Keratinocyte (primary cell): ENCODE measurements at regions not wholly inside any gene's neighbourhood (a gene's known extent, or its start where the extent isn't known, plus 50 kb on each side); places are given as distances from the start of the nearest gene placed in this dataset.

Source experiments
- DNase-seq: peaks from one replicate; pipeline ENCODE4 v3.0.0-alpha.2; 2011; ENCODE audit warnings: low read depth, missing footprints, low spot score
- FAIRE-seq: peaks from 2 replicates; lab custom pipeline; 2011; peaks lifted over from hg19 to GRCh38; lab: Jason Lieb, UNC
- H2AFZ ChIP-seq: 2 replicates; pipeline ENCODE4 v1.6.0; 2012; ENCODE audit warnings: low read length, control low read depth, inconsistent platforms; ENCODE audit not compliant: control insufficient read depth
- H3K27ac ChIP-seq: 2 replicates; pipeline ENCODE4 v1.5.1; 2011; ENCODE audit warnings: low read length; ENCODE audit not compliant: control insufficient read depth, insufficient read depth
- H3K27me3 ChIP-seq: 3 replicates; pipeline ENCODE4 v1.6.0; 2011; ENCODE audit warnings: low read length; ENCODE audit not compliant: control insufficient read depth, insufficient read depth; ENCODE audit errors: extremely low read depth
- H3K36me3 ChIP-seq, 2 experiments: 2 replicates in 1 of 2; 3 replicates in 1 of 2; pipeline ENCODE4 v1.5.1; 2011; ENCODE audit warnings: low read length in 2 of 2, mild to moderate bottlenecking in 1 of 2; ENCODE audit not compliant: control insufficient read depth in 2 of 2, insufficient read depth in 2 of 2; ENCODE audit errors: extremely low read depth in 1 of 2
- H3K4me1 ChIP-seq: 3 replicates; pipeline ENCODE4 v1.5.1; 2011; ENCODE audit warnings: low read length; ENCODE audit not compliant: control insufficient read depth, insufficient read depth; ENCODE audit errors: extremely low read depth
- H3K4me2 ChIP-seq: 3 replicates; pipeline ENCODE4 v1.6.0; 2011; ENCODE audit warnings: low read depth, low read length; ENCODE audit not compliant: control insufficient read depth, insufficient read depth; ENCODE audit errors: extremely low read depth
- H3K4me3 ChIP-seq, 3 experiments: fragments of 200-600 bp in 1 of 3; sonication (generic) in 1 of 3; 2 replicates in 2 of 3; 3 replicates in 1 of 3; pipeline ENCODE4 v1.5.1; 2011 to 2016; ENCODE audit warnings: low read length in 3 of 3, mild to moderate bottlenecking in 3 of 3, control low read depth in 2 of 3, inconsistent platforms in 1 of 3, low read depth in 1 of 3, mixed read lengths in 1 of 3, mixed run types in 1 of 3, moderate library complexity in 1 of 3; ENCODE audit not compliant: control insufficient read depth in 2 of 3, insufficient read depth in 2 of 3; ENCODE audit errors: extremely low read depth in 1 of 3
- H3K79me2 ChIP-seq: 2 replicates; pipeline ENCODE4 v1.6.0; 2012; ENCODE audit warnings: low read length; ENCODE audit not compliant: control insufficient read depth, insufficient read depth
- H3K9ac ChIP-seq: 3 replicates; pipeline ENCODE4 v1.6.0; 2011; ENCODE audit warnings: low read length; ENCODE audit not compliant: control insufficient read depth, insufficient read depth; ENCODE audit errors: extremely low read depth
- H3K9me1 ChIP-seq: 3 replicates; pipeline ENCODE4 v1.6.0; 2011; ENCODE audit warnings: low read length; ENCODE audit not compliant: control insufficient read depth, insufficient read depth; ENCODE audit errors: extremely low read depth
- H3K9me3 ChIP-seq: 2 replicates; pipeline ENCODE4 v1.5.1; 2012; ENCODE audit warnings: low read depth, low read length; ENCODE audit not compliant: control insufficient read depth
- H4K20me1 ChIP-seq: 3 replicates; pipeline ENCODE4 v1.6.0; 2011; ENCODE audit warnings: low read length; ENCODE audit not compliant: control insufficient read depth, insufficient read depth; ENCODE audit errors: extremely low read depth
- EZH2 ChIP-seq: IDR thresholded peaks from one replicate; pipeline ENCODE4 v1.6.1; 2012; ENCODE audit warnings: inconsistent platforms, mild to moderate bottlenecking, low read length, moderate library complexity
- dilution Hi-C: fragments of 300-500 bp; cut with MboI; formaldehyde crosslinking; loops from one replicate; pipeline ENCODE4 v1.7.0; 2020; ENCODE audit warnings: low sequenced_read_pairs; ENCODE audit not compliant: extremely low pct_ligation_motif_present
- TF ChIP-seq, protein P1 (sequence below), 3 experiments: IDR thresholded peaks in 1 of 3; conservative IDR thresholded peaks in 1 of 3; optimal IDR thresholded peaks in 1 of 3; 2 replicates in 2 of 3; 3 replicates in 1 of 3; pipeline versions ENCODE3 to v1.5.1; 2011; ENCODE audit warnings: low read length in 3 of 3, mild to moderate bottlenecking in 3 of 3, moderate library complexity in 2 of 3, control low read depth in 1 of 3, inconsistent platforms in 1 of 3; ENCODE audit not compliant: insufficient read depth in 2 of 3; ENCODE audit errors: extremely low read depth in 1 of 3

DNA sequence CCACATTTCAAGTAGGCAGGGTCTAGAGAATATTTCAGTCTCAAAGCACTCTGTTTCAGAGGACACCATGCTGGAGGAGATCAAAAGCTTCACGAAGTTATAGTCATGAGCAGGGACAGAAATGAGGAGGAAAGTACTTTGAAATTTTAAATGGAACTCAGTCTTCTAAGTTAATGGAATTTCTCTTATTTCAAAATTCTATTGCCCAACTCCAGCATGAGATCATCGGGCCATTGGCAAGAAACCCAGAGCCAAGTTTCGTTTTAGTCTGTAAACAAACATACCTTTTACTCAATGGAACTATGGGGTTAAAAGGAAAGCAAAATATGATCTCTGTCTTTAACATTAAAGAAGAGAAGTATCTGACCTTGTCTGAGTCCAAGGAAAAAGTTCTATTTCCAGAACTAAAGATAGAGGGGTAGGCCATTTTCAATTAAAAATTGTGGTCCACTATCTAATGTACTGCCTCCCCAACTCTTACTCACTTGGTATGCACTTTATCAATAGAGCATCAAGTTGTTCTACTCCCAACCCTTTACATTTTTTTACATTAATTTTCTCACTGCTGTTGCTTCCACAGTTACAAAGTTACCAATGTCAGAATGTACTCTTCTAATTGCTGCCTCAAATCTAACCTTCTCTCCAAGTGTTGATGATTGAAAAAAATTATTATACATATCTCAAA, 235.3 kb upstream of the NRSN1 start:
- H3K4me2 ChIP-seq: no peak overlapping the region
- H3K79me2 ChIP-seq: no peaks in the 10 kb centered on the region
- FAIRE-seq: no peak
- H4K20me1 ChIP-seq: no peaks in the 10 kb centered on the region
- DNase-seq: no peak
- dilution Hi-C loops: no loop called here
- no peak overlapping the region for H3K9ac ChIP-seq
- H3K4me3 ChIP-seq: no peak overlapping the region
- no peaks in the 10 kb centered on the region for H3K4me1 ChIP-seq
- H3K36me3 ChIP-seq: no peaks in the 10 kb centered on the region
- TF ChIP-seq, protein P1, sequence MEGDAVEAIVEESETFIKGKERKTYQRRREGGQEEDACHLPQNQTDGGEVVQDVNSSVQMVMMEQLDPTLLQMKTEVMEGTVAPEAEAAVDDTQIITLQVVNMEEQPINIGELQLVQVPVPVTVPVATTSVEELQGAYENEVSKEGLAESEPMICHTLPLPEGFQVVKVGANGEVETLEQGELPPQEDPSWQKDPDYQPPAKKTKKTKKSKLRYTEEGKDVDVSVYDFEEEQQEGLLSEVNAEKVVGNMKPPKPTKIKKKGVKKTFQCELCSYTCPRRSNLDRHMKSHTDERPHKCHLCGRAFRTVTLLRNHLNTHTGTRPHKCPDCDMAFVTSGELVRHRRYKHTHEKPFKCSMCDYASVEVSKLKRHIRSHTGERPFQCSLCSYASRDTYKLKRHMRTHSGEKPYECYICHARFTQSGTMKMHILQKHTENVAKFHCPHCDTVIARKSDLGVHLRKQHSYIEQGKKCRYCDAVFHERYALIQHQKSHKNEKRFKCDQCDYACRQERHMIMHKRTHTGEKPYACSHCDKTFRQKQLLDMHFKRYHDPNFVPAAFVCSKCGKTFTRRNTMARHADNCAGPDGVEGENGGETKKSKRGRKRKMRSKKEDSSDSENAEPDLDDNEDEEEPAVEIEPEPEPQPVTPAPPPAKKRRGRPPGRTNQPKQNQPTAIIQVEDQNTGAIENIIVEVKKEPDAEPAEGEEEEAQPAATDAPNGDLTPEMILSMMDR (optimal IDR thresholded peaks at IDR 0.05 in 1 of 3, IDR thresholded peaks at IDR 0.05 in 1 of 3, conservative IDR thresholded peaks at IDR 0.05 in 1 of 3; ENCODE audit: extremely low read depth in 1 of 3, insufficient read depth in 2 of 3, low read length in 3 of 3): no peak
- TF ChIP-seq EZH2: no peak
- no peaks in the 10 kb centered on the region for H3K9me3 ChIP-seq
- no peaks in the 10 kb centered on the region for H3K27me3 ChIP-seq
- H3K27ac ChIP-seq: no peak overlapping the region
- no peak overlapping the region for H2AFZ ChIP-seq
- no peaks in the 10 kb centered on the region for H3K9me1 ChIP-seq

GRCh38 chr6:23905133-23905815, 220.7 kb upstream of the NRSN1 start:
- H3K79me2 ChIP-seq: no peaks in the 10 kb centered on the region
- H3K9ac ChIP-seq: no peak overlapping the region
- no peaks in the 10 kb centered on the region for H3K27me3 ChIP-seq
- DNase-seq: no peak
- no peaks in the 10 kb centered on the region for H3K9me1 ChIP-seq
- H3K9me3 ChIP-seq: no peaks in the 10 kb centered on the region
- H3K4me2 ChIP-seq: no peak overlapping the region
- dilution Hi-C loops: no loop called here
- H3K27ac ChIP-seq: no peak overlapping the region
- H4K20me1 ChIP-seq: no peaks in the 10 kb centered on the region
- H2AFZ ChIP-seq: no peak overlapping the region
- H3K4me1 ChIP-seq: no peaks in the 10 kb centered on the region
- H3K4me3 ChIP-seq: no peak overlapping the region
- TF ChIP-seq EZH2: no peak
- TF ChIP-seq, protein P1 (optimal IDR thresholded peaks at IDR 0.05 in 1 of 3, IDR thresholded peaks at IDR 0.05 in 1 of 3, conservative IDR thresholded peaks at IDR 0.05 in 1 of 3; ENCODE audit: extremely low read depth in 1 of 3, insufficient read depth in 2 of 3, low read length in 3 of 3): no peak
- no peaks in the 10 kb centered on the region for H3K36me3 ChIP-seq
- no peak for FAIRE-seq
